Prostate gland (tissue), 2 donors: ENCODE measurements at regions not wholly inside any gene's neighbourhood (a gene's known extent, or its start where the extent isn't known, plus 50 kb on each side); places are given as distances from the start of the nearest gene placed in this dataset.

Source experiments
- CTCF ChIP-seq, 4 experiments: fragments of 200-600 bp in 2 of 4; fragments of 450-650 bp in 2 of 4; sonication (generic) in 2 of 4; IDR thresholded peaks; 1 replicate in 3 of 4; 2 replicates in 1 of 4; pipeline ENCODE4 v1.5.1; 2016 to 2019; ENCODE audit warnings: antibody characterized with exemption in 4 of 4, mild to moderate bottlenecking in 2 of 4, moderate library complexity in 2 of 4
- POLR2AphosphoS5 ChIP-seq: sonication (generic); formaldehyde crosslinking; IDR thresholded peaks from one replicate; pipeline ENCODE4 v1.6.1; 2017; ENCODE audit warnings: antibody characterized with exemption

GRCh38 chr4:189502841-189503435 is 437.7 kb upstream of the FRG1 start:
- TF ChIP-seq CTCF (IDR thresholded peaks at IDR 0.05), result no peak
- no peak for TF ChIP-seq POLR2AphosphoS5
